Neural progenitor cell (in vitro differentiated cells): ENCODE measurements at regions not wholly inside any gene's neighbourhood (a gene's known extent, or its start where the extent isn't known, plus 50 kb on each side); places are given as distances from the start of the nearest gene placed in this dataset.

Source experiments
- DNase-seq: peaks from one replicate; pipeline ENCODE4 v3.0.0-alpha.2; 2016; ENCODE audit warnings: low spot score
- H2AFZ ChIP-seq: fragments of 200-600 bp; sonication (generic); replicated peaks from 2 replicates; pipeline ENCODE4 v1.6.1; 2016; ENCODE audit warnings: antibody characterized with exemption
- H3F3A ChIP-seq: fragments of 200-600 bp; sonication (generic); 2 replicates; pipeline ENCODE4 v1.6.1; 2016; ENCODE audit warnings: antibody characterized with exemption, low read depth
- H3K27ac ChIP-seq: fragments of 200-600 bp; sonication (generic); 2 replicates; pipeline ENCODE4 v1.5.1; 2016; ENCODE audit warnings: mild to moderate bottlenecking
- H3K27me3 ChIP-seq: fragments of 200-600 bp; sonication (generic); 2 replicates; pipeline ENCODE4 v1.6.1; 2016; ENCODE audit warnings: mild to moderate bottlenecking, moderate library complexity
- H3K36me3 ChIP-seq: fragments of 200-600 bp; sonication (generic); 2 replicates; pipeline ENCODE4 v1.5.1; 2016
- H3K4me1 ChIP-seq: fragments of 200-600 bp; sonication (generic); 2 replicates; pipeline ENCODE4 v1.6.1; 2016; ENCODE audit warnings: mixed run types
- H3K4me2 ChIP-seq: fragments of 200-600 bp; sonication (generic); 2 replicates; pipeline ENCODE4 v1.6.1; 2016
- H3K4me3 ChIP-seq: fragments of 200-600 bp; sonication (generic); 2 replicates; pipeline ENCODE4 v1.5.1; 2016
- H3K79me2 ChIP-seq: fragments of 200-600 bp; sonication (generic); 2 replicates; pipeline ENCODE4 v1.6.1; 2016; ENCODE audit warnings: low read depth
- H3K9ac ChIP-seq: fragments of 200-600 bp; sonication (generic); 2 replicates; pipeline ENCODE4 v1.6.1; 2016
- H3K9me3 ChIP-seq: fragments of 200-600 bp; sonication (generic); 2 replicates; pipeline ENCODE4 v1.5.1; 2016; ENCODE audit warnings: low read depth
- H4K20me1 ChIP-seq: fragments of 200-600 bp; sonication (generic); 2 replicates; pipeline ENCODE4 v1.6.1; 2016; ENCODE audit warnings: low read depth
- H3K27ac Mint-ChIP-seq: 3 replicates; pipeline ENCODE4 v1.8.0; 2021; ENCODE audit warnings: mixed read lengths
- H3K27me3 Mint-ChIP-seq: 2 replicates; pipeline ENCODE4 v1.8.0; 2022; ENCODE audit warnings: low read depth, mild to moderate bottlenecking, inconsistent platforms, moderate library complexity, mixed read lengths; ENCODE audit not compliant: insufficient read depth
- H3K36me3 Mint-ChIP-seq: 3 replicates; pipeline ENCODE4 v1.8.0; 2021; ENCODE audit warnings: mixed read lengths
- H3K4me1 Mint-ChIP-seq: 3 replicates; pipeline ENCODE4 v1.8.0; 2021; ENCODE audit warnings: mixed read lengths
- H3K4me3 Mint-ChIP-seq: 3 replicates; pipeline ENCODE4 v1.8.0; 2021; ENCODE audit warnings: mild to moderate bottlenecking, moderate library complexity, mixed read lengths
- H3K9me3 Mint-ChIP-seq: 3 replicates; pipeline ENCODE4 v1.8.0; 2020; ENCODE audit warnings: mixed read lengths
- EZH2 ChIP-seq: fragments of 200-600 bp; sonication (generic); IDR thresholded peaks from 2 replicates; pipeline ENCODE4 v1.6.1; 2017; ENCODE audit warnings: antibody characterized with exemption, mild to moderate bottlenecking, moderate library complexity
- EZH2phosphoT487 ChIP-seq: fragments of 200-600 bp; sonication (generic); IDR thresholded peaks from 2 replicates; pipeline ENCODE4 v1.6.1; 2017; ENCODE audit warnings: antibody characterized with exemption
- TF ChIP-seq, protein P1 (sequence below): fragments of 200-600 bp; sonication (generic); IDR thresholded peaks from 2 replicates; pipeline ENCODE4 v1.5.1; 2017; ENCODE audit warnings: antibody characterized with exemption, mild to moderate bottlenecking

DNA sequence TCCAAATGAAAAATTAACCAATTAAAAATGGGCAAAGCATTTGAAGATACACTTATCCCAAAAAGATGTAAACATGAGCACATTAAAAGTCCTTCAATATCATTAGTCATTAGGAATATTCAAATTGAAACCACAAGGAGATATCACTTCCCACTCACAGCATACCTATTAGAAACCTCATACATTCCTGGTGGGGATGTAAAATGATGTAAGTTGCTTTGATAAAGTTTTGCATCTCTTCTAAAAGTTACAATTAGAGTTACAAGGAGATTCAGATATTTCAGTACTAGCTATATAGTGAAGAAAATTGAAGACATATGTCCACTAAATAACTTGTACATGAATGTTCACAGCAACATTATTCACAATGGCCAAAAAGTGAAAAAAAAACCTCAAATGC is 1109.3 kb upstream of the LCORL start:
- Histone ChIP-seq H3K9ac (no peak overlapping the region), H2AFZ (no peak overlapping the region), H3K79me2 (no peaks in the 10 kb centered on the region), H3K4me2 (no peak overlapping the region), H3K4me3 (no peak overlapping the region), H4K20me1 (no peaks in the 10 kb centered on the region), H3K9me3 (no peaks in the 10 kb centered on the region), H3K4me1 (no peaks in the 10 kb centered on the region), H3K27ac (no peak overlapping the region), H3K27me3 (no peaks in the 10 kb centered on the region), H3F3A (no peaks in the 10 kb centered on the region), H3K36me3 (no peaks in the 10 kb centered on the region)
- no peak overlapping the region for H3K4me3 Mint-ChIP-seq
- H3K4me1 Mint-ChIP-seq, result peaks cover 5% of the 10 kb centered on the region
- H3K9me3 Mint-ChIP-seq, result peaks cover 2% of the 10 kb centered on the region
- no peaks in the 10 kb centered on the region for H3K27me3 Mint-ChIP-seq
- H3K27ac Mint-ChIP-seq, result no peak overlapping the region
- TF ChIP-seq, protein P1, sequence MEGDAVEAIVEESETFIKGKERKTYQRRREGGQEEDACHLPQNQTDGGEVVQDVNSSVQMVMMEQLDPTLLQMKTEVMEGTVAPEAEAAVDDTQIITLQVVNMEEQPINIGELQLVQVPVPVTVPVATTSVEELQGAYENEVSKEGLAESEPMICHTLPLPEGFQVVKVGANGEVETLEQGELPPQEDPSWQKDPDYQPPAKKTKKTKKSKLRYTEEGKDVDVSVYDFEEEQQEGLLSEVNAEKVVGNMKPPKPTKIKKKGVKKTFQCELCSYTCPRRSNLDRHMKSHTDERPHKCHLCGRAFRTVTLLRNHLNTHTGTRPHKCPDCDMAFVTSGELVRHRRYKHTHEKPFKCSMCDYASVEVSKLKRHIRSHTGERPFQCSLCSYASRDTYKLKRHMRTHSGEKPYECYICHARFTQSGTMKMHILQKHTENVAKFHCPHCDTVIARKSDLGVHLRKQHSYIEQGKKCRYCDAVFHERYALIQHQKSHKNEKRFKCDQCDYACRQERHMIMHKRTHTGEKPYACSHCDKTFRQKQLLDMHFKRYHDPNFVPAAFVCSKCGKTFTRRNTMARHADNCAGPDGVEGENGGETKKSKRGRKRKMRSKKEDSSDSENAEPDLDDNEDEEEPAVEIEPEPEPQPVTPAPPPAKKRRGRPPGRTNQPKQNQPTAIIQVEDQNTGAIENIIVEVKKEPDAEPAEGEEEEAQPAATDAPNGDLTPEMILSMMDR, result no peak
- TF ChIP-seq EZH2phosphoT487, result no peak
- TF ChIP-seq EZH2, result no peak
- H3K36me3 Mint-ChIP-seq, result no peaks in the 10 kb centered on the region
- DNase-seq, result no peak

DNA sequence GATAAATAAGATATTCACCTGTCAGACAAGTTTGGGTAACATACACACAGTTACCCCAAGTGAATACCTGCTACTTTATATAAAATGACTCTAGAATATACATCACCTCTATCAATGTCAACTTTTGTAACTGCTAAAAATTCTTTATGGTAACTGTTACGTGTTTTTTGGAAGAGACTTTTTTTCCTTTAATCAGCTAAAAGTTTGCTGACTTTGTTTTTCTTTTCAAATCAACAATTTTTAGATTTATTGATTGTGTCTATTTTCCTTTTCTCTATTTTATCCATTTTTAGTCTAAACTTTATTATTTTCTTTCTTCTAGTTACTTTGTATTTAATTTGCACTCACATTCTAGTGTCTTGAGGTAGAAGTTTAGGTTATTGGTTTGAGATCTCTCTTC is 1106.6 kb upstream of the LCORL start:
- Histone ChIP-seq H3K27ac (no peak overlapping the region), H3K9me3 (no peaks in the 10 kb centered on the region), H3K9ac (no peak overlapping the region), H3K36me3 (no peaks in the 10 kb centered on the region), H3K27me3 (no peaks in the 10 kb centered on the region), H3F3A (no peaks in the 10 kb centered on the region), H4K20me1 (no peaks in the 10 kb centered on the region), H3K4me2 (no peak overlapping the region), H3K4me3 (no peak overlapping the region), H3K79me2 (no peaks in the 10 kb centered on the region), H3K4me1 (no peaks in the 10 kb centered on the region), H2AFZ (no peak overlapping the region)
- Mint-ChIP-seq H3K9me3 (peaks cover 2% of the 10 kb centered on the region), H3K27ac (no peak overlapping the region), H3K4me3 (no peak overlapping the region), H3K4me1 (no peaks in the 10 kb centered on the region), H3K27me3 (no peaks in the 10 kb centered on the region), H3K36me3 (no peaks in the 10 kb centered on the region)
- DNase-seq, result no peak
- TF ChIP-seq EZH2phosphoT487, result no peak
- no peak for TF ChIP-seq EZH2
- TF ChIP-seq, protein P1, result no peak

DNA sequence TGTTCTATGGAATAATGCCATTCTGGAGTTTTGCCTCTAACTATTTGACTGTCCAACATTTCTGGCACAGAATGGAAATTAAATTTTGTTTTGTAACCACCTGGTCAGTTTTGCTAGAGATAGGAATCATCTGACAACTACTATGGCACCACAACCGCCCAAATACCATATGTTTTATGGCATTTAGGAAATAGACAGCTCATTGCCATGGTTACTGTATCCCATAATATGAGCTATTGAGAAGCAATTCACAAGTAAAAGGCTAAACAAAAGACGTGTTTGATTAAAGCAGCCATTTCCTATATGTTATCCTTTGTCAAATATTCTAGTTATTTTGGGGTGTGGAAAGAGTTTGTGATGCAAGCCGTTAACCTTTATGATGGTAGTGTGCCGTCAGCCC is 1105.3 kb upstream of the LCORL start:
- Histone ChIP-seq H3K36me3 (no peaks in the 10 kb centered on the region), H3K9ac (no peak overlapping the region), H2AFZ (no peak overlapping the region), H3K79me2 (no peaks in the 10 kb centered on the region), H3K9me3 (no peaks in the 10 kb centered on the region), H3K4me1 (no peaks in the 10 kb centered on the region), H4K20me1 (no peaks in the 10 kb centered on the region), H3K27ac (no peak overlapping the region), H3K4me3 (no peak overlapping the region), H3K4me2 (no peak overlapping the region), H3K27me3 (no peaks in the 10 kb centered on the region), H3F3A (no peaks in the 10 kb centered on the region)
- TF ChIP-seq, protein P1, result no peak
- TF ChIP-seq EZH2phosphoT487, result no peak
- no peak for TF ChIP-seq EZH2
- H3K27ac Mint-ChIP-seq, result no peak overlapping the region
- no peaks in the 10 kb centered on the region for H3K36me3 Mint-ChIP-seq
- no peak for DNase-seq
- H3K9me3 Mint-ChIP-seq, result peaks cover 2% of the 10 kb centered on the region
- H3K4me1 Mint-ChIP-seq, result no peaks in the 10 kb centered on the region
- no peaks in the 10 kb centered on the region for H3K27me3 Mint-ChIP-seq
- H3K4me3 Mint-ChIP-seq, result no peak overlapping the region

DNA sequence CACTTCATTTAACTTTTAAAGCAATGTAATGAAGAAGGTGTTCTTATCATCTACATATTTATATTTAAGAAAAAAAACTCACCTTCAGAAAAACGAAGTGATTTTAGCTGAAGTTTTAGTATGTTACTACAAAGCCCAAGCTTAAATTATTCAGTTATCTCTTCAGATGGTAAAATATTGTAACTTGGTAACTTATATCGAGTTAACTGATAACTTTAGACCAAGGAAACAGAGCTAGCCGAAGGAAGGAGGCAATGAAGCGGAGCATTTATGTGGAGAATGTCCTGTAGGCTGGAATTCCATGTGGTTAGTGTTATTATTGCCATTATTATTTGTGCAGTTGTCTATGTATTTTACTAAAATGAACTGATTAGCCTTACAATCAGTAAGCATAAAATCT is 1102.1 kb upstream of the LCORL start:
- no peak for TF ChIP-seq EZH2phosphoT487
- TF ChIP-seq, protein P1, result no peak
- no peak for TF ChIP-seq EZH2
- H4K20me1 ChIP-seq, result no peaks in the 10 kb centered on the region
- no peaks in the 10 kb centered on the region for H3F3A ChIP-seq
- no peak overlapping the region for H3K4me3 ChIP-seq
- H3K79me2 ChIP-seq, result no peaks in the 10 kb centered on the region
- no peaks in the 10 kb centered on the region for H3K9me3 ChIP-seq
- DNase-seq, result no peak
- no peaks in the 10 kb centered on the region for H3K4me1 ChIP-seq
- Mint-ChIP-seq H3K4me1 (no peaks in the 10 kb centered on the region), H3K36me3 (no peaks in the 10 kb centered on the region), H3K4me3 (no peak overlapping the region), H3K27me3 (no peaks in the 10 kb centered on the region), H3K27ac (no peak overlapping the region), H3K9me3 (peaks cover 2% of the 10 kb centered on the region)
- no peak overlapping the region for H3K4me2 ChIP-seq
- H3K9ac ChIP-seq, result no peak overlapping the region
- no peaks in the 10 kb centered on the region for H3K27me3 ChIP-seq
- no peak overlapping the region for H3K27ac ChIP-seq
- no peak overlapping the region for H2AFZ ChIP-seq
- no peaks in the 10 kb centered on the region for H3K36me3 ChIP-seq
